ENCODE measurements at regions not wholly inside any gene's neighbourhood (a gene's known extent, or its start where the extent isn't known, plus 50 kb on each side); places are given as distances from the start of the nearest gene placed in this dataset.

DNA sequence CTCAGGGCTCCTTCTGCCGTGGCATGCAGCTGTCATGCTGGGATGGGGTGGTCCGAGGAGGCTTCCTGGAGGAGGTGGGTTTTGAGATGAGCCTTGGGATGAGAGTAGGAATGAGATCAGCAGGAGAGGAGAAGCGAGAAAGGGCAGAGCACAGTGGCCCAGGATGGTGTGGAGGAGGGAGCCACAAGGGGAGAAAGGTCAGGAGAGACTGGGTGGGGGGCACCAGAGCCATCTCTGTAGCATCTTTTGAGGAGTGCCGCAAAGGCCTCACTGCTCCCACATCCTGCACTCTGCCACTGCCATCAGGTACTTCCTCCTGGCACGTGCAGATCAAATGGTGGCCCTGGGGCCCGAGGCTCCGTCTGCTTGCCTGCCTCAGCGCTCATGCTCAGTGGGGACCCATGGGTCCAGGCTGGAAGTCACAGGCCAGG, 150.2 kb downstream of the MACROH2A1 start:
- DNase-seq (ENCODE audit: low read depth), result no peak

DNA sequence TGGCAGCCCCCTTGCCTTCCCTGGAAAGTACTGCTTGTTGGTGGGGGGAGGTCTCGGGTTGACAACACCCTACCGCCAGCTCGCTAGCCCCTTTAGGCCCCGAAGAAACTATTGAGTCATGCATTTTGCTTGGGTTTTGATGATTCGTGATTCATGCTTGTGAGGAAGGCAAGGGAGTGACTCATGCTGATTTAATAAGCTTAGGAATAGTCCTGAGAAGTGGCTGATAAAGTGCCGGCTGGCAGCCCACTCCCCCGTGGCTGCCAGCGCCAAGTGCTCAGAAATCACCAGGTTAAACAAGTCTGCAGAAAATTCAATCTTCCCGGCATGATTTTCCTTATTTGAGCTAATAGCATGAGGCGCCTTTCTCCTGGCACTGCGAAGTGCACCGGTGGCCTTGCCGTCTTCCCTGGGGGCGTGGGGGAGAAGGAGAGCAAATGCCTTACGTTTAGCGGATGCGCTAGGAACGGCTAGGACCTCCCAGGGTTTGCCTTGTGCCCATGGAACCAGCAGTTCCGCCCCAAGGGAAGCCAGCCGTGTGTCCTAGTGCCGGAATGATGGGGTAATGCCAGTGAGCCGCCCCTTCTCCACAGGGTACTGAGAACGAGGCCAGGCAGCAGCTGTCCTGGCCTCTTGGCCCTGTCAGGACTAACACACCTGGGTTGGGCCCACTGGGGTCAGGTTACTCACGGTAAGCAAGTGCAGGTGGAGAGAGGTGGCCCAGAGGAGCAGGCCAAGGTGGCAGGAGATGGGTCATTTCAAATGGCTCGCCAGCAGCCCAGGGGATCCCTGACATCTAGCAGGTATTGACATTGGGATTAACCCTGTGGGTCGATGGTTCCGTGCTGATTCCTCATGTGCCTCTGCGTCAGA, 151.9 kb downstream of the MACROH2A1 start:
- DNase-seq (ENCODE audit: low read depth), result no peak

DNA sequence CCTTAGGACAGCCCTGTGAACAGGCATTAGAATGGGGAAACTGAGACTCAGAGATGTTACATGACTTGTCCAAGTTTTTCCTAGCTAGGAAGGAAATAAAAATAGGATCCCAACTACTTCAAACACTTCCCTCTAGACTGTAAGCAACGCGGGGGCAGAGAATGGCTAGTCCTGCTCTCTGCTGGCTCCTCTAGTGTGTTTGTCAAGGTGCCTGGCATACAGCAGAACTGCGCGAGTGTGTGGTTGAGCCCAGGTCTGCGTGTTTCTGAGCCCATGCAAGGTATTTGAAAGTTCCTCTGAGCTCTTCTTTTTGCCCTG, 152.5 kb downstream of the MACROH2A1 start:
- DNase-seq (ENCODE audit: low read depth), result no peak

DNA sequence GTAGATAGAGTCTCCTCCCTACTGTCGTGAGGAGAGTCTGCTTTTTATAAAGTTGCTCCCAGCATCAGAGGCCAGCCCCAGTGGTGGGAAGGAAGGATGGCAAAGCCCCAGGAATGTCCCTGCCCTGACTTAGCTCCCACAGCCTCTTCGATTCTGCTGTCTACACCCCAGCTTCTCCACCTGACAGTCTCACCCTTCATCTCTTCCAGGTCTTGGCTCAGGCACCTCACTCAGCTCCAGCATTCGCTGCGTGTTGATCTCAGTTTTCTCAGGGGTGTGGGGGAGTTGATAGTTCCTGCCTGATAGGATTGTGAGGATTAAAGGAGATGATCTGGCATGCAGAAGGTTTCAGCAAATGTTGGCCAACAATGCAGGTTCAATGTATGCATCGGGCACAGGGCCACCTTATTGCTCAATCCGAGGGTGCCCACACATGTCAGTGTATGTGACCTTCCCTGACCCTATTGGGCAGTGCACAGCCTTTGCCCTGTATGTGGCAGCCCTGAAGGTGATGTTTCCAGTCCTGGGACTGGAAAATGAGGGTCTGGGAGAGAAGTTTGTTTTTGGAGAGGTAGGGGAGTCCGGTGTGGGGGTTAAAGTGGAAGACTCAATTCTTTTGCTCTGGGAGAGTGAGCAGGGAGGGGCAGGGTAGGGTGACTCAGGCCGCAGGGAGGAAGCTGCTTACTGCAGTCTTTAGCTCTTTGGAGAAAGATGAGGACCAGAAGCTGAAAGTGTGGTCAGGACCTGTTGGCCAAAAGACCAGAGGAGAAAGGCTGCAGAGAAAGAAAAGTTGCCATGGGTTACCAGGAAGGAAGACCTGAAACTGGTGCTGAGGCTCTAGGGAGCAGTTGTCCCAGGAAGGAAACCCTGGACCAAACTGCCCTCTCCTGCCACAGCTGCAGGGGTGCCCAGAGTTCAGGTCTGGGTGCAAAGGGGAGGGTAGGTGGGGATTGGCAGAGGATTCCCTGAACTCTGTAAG, 153.2 kb downstream of the MACROH2A1 start:
- DNase-seq (ENCODE audit: low read depth), result no peak

DNA sequence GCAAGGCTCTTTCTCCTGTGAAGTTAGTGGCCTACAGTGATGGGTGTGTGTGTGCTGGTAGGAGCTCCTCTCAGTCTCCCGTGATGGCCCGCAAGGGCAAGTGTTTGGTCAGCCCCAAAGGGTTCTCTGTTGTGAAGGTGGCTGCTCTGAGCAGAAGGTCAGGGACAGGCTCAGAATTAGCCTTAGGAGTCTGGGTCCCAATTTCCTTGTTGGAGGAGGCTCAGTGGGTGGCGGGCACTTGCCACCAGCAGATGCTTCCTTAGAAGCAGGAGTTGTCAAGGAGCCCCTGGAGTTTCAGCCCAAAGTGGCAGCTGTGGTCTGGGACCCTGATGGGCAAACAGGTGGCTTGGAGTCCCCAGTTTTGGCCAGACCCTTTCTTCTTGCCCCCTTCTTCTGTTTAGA, 154.4 kb downstream of the MACROH2A1 start:
- no peak for DNase-seq (ENCODE audit: low read depth)

DNA sequence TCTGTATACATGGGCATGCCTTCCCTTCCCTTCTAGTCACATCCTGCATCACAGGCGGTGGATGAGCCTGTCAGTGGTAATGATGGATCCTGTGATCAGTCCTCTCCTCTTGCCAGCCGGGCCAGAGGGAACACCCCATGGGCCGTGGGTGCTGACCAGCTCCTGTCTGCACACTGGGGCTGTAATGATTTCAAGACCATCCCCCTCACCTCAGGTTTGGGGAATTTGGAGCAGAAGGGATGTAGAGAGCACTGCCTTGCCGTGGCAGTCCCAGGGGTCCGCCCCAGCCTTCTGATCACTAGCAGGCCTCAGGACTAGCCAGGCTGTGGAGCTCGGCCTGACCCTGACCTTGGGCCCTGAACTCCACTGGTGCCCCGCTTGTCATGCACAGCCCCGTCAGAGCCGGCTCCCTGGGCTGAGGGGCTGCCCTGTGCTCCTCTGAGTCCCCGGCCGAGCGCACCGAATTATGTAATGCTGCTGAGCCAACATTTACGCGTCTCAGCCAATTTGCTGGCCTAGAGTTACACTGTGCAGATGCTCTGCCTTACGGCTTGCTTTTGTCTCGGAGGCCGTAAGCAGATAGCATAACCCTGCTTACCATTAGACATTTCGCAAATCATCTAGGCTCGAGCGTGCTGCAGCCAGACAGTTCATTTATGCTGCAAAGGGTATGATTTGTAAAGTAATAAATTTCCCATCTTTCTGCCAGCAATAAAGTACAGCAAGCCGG, 155.3 kb downstream of the MACROH2A1 start:
- DNase-seq (ENCODE audit: low read depth), result no peak

DNA sequence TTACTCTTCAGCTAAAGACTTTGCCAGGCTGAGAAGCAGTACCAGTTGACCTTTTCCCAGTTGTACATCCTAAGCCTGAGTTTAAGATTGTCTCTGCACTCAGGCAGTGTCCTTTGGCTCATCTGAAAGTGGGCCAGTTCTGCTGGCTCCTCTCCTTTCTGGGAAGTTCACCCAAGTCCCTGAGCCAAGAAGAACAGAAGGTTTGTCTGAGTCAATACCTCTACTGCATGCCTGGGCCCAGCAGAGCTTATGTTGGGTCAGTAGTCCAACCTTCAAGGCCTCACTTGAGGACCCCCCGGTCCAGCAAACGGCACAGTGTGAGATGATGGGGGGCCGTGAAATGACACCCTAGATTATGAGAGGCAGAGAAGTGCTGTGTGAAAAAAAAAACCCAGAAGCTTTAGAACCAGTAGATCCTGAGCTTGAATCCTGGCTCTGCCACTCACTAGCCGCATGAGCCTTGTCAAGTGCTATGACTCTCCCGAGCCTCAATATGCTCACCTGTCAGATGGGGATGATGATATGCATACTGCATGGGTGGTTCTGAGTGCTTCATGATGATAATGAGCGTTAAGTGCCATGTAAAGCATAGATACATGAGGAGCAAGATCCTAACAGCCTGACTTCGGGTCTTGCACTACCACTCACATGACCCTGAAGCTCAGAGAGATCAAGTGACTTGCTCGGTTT, 156.0 kb downstream of the MACROH2A1 start:
- DNase-seq (ENCODE audit: low read depth), result no peak

DNA sequence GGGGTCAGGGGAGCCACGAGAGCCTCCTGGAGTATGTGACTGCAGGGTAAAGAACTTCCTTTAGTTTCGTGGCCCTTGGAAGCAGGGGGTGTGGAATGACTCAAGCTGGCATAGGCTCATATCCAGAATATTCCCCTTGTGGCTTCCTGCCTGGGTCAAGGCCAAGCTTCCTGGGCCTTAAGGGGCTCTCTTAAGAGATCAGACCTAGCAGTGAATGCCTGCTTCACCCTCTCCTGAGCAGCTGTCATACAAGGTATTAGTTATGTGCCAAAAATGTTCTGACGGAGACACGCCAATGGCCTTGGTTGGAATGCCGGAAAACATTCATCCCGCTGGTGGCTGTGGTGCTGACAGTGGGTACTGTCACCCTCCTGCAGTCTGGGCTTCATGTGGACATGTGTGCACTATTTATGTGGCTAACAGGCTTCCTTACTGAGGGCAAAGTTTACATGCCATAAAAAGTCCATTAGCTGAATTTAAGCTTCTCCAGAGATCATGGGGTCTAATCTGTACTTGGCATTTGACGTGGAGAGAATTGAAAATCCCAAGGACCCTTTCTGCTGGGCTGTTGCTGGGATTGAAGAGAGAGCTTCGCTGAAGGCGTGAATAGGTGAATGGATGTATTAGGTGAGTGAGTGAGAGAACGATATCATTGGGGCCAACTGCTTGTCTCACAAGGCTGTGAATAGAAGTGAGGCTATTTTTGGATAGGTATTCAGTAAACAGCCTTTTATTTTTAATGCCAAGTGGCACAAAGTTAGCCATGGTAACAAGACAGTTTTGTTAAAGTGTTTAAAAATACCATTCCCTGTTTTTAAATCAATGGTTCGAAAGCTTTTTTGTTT, 156.8 kb downstream of the MACROH2A1 start:
- DNase-seq (ENCODE audit: low read depth), result no peak

DNA sequence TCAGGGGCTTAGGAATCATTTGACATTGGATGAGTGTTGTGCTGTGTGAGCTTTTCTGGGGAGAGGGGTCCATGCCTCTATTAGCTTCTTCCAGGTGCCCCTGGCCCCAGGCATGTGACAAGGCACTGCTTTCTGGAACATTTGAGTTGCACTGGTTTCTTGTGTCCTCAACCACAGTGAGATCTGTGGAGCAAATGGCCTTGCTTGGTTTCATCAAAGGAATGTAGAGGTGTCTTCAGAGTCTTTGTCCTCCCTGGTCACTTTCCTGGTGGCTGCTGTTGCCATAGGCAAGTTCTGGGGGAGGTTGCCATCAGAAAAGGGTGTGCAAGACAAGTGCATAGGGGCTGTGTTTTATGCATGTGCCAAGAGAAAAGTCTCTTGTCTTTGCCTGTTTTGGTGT, 157.5 kb downstream of the MACROH2A1 start:
- no peak for DNase-seq (ENCODE audit: low read depth)

DNA sequence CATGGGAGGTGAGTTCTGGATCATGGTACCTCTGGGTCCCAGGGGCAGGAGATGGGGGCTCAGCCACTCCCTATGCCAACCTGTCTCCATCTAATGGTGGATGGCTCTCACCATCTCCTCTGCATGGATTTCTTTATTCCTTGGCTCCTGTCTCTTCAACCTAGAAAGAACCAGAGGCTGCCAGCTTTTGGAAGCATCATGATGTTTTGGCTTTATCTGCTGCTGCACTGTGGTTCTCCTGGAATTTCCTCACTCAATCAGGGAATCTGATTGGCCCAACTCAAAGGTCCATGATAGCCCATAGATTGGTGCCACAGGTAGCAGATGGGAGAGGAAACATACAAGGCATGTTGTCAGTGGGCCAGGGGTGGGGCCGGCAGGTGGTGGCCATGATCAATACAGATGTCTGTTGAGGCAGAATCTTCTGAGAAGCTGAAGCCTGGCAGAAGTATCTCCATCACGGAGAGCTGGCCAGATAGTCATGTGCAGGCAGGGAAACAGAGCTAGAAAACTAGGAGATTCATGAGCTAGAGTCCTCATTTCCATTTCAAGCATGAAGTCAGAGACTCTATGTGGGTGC, 158.2 kb downstream of the MACROH2A1 start:
- no peak for DNase-seq (ENCODE audit: low read depth)

DNA sequence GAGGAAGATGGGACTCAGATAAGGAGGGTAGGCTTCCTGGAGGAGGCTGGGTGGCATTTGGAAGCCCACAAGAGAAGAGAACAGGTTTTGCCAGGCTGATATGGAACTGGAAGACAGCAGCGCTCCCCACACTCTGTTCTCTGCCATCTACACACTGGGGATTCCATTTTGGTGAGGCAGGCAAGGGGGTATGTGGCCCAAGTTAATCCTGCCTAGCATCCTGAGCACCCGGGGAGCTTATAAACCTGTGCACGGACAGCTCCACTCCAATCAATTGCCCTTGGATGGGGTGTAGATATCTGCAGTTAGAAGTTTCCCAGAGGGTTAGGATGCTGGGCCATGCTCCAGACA, 158.8 kb downstream of the MACROH2A1 start:
- DNase-seq (ENCODE audit: low read depth), result no peak

DNA sequence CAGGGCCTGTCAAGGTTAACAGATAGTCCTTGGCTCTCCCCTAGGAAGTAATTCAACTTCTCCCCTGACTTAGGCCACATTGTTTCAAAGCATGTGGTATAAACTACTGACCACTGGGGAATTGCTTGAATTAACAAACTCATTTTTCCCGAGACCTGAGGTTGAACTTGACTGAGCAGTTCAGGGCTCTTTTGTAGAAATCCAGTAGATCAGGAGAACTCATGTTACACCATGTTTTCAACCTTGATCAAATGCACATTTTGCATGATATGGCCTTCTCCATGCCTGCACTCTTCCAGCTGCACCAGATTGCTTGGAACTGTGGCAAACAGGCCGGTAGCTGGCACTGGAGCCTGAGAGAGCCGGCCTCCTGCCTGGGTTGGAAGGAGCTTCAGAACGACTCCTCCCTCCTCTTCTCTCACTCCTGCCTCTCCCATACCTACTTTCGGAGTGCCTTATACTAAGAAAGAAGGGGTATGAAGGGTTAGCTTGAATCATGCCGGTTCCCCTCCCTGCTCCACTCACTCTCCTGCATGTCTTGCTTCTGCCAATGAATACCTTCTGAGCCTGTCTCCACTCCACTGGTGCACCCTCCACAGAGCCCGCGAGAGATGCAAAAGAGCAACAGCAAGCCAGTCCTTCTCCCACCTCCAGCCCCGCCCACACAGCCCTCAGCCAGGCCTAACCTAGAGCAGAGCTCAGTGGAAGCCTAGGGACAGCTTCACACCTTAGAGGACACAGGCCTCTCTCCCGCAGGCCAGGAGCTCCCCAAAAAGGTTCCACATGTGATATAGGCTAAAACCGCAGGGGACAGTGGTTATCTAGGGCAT, 159.4 kb downstream of the MACROH2A1 start:
- DNase-seq (ENCODE audit: low read depth), result no peak

DNA sequence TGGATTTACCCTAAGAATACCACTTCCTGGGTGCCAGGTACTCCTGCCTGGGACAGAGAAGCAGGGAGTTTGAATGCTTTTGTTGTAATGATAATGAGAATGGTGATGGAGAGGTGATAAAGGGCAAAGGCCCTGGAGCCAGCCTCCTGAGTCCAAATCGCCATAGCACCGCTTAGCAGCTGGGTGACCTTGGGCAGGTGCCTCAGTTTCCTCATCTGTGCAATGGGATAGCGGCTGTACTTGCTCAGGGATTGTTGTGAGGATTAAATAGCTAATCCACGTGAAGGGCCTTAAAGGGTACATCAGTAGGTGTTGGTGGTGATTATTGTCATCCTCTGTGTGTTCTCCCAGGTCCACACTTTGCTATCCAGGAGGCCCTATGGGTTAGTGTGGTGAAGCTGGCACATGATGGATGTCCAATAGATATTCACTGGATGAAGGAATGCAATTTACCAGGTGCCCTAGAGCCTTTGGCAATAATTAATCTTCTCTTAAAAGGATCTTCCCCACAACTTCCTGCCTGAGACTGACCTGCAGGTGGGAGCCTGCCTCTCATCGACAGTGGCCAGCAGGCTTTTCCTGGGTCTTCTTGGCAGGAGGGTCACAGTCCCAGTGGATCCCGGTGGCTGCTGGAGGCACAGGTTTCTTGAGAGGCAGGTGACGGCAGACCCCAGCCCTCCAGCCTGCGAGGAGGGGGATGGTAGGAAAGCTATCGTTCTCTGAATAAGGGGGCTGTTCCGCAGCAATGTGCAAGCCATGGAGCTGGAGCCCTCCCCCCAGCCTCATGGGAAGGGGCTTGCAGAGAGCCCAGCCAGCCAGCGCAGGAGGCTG, 160.2 kb downstream of the MACROH2A1 start:
- no peak for DNase-seq (ENCODE audit: low read depth)

DNA sequence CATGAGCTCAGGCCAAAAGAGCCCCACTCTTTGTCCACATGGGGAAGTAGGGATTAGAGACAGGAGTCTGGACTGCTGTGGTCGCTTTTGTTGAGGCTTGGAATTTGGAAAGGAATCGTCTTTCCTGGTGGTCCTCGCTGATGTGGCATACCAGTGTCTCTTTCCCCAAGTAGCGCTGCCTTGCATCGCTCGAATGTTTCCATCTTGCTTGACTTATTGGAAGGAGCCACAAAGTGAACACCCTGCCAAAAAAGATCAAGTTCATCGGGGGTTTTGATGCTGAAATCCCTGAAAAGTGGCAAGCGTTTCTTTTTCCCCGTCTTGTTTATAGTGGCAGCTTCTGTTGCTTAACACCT, 161.3 kb downstream of the MACROH2A1 start:
- no peak for DNase-seq (ENCODE audit: low read depth)

DNA sequence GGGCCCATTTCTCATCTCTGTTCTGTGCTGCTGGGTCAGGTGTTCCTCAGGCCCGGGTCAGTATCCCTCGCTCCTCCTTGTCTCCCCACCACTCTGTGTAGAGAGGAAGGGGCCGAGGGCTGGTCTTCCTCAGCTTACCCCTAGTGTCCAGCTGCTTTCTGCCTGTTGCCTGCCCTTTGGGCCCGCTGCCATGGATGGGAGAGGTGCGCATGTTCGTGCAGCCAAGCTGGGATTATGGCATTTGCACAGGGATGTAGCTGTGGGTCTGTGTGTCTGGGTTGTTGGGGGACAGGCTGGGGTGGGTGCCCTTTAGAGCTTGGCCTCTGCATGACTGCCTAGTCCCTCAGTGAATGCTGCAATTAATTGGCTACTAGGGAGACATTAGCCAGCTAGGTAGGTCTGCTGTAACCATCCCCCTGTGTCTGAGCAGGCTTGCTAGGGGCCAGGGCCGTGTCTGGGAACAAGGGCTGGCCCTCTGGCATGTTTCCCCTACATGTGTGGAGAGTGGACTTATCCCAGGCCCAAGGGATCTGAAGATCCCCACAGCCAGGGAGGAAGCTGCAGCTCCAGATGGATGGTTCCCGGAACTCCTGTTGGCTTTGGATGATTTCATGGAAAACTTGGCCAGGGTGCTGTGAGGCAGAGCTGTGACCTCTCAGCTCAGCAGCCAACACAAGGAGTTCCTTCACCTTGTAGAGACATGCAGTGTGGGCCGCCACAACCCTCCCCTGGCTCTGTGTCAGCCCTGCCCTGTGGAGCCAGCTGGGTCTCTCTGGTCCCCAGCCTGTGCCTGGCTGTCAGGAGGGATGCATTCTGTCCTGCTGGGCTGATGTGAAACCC, 161.9 kb downstream of the MACROH2A1 start:
- DNase-seq (ENCODE audit: low read depth), result no peak

DNA sequence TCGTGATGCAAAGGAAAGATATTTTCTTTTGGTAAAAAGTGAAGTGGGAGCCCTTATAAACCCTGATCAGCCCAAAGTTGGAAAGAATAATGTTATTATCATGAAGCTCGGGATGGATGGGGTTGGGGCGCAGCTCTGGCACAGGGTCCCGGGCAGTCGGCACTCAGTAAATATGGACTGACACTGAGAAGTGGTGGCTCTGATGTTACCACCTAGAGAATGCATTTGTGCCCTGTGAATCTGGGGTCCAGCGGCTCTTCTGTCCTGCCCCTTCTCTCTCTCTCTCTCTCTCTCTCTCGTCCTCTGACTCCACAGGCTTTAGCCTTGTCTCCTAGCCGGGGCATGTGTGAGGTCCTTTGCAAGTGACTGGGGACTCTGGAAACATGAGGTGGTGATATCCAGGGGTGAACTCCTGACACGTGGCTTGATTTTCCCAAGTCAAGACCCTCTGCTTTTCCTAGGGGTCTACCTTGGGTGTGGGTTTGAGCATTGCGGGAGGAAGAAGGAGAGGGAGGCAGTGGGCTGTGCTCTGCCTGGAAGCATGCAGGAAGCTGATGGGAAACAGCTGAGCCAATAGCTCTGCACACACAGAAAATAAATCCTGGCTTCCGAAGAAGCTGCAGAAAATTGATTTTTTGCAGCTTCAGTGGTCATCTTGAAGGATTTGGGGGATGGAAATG, 162.7 kb downstream of the MACROH2A1 start:
- DNase-seq (ENCODE audit: low read depth), result no peak

DNA sequence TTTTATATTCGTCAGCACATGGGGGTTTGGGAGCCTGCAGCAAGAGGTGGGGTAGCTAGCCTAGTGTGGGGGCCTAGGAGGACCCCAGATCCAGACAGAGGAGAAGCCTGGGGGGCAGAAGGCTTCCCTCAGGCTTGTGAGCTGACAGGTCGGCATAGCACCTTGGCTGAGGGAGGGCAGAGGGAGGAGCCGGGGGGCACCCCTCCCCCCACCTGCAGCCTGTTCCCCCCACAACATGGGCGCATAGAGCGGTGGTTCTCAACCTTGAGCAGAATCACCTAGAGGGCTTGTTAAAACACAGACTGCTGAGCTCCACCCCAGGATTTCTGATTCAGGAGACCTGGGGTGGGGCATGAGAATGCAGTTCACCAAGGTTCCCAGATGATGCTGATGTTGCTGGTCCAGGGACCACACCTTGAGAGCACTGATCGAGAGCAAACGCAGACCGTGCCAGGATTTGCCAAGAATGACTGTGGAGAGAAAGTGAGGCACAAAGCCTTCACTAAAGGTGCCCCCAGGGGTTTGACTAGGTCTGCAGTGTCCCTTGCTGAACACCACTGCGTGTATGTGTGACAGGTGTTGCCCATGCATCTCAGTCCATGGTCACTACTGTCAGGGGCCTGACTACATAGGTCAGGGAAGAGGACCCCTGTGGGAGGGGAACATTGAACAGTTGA, 163.3 kb downstream of the MACROH2A1 start:
- DNase-seq (ENCODE audit: low read depth), result no peak

Measured in stimulated activated CD8-positive, alpha-beta memory T cell treated with anti-CD3 and anti-CD28 coated beads, Interleukin-15, amount 100 ng/mL, for 1 hour (primary cell).